ENCODE measurements at regions not wholly inside any gene's neighbourhood (a gene's known extent, or its start where the extent isn't known, plus 50 kb on each side); places are given as distances from the start of the nearest gene placed in this dataset.
A peak's percentile ranks its signal among the peaks of the same experiment; 100 is the strongest.

DNA sequence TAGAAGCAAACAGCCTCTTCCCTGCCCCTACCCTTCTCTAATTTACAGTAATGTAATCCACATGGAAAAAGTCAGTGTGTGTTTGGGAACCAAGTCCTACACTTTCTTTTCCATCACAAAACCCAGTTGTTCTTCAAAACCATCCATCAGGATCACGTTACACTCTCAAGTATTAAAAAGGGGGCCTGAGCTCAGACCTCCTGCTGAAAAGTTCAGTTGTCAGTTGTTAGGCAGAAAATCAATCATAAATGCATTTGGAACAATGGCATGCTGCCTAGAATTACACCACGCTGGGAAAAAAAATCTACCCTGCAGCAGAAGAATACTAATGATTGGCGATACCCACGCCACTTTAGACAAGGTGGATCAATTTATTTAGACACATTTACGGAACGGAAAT, 236.5 kb downstream of the PARM1 start:
- H2BK120ac ChIP-seq (ENCODE audit: low read depth, low read length, poor library complexity, severe bottlenecking) = no peak overlapping the region
- peaks cover 4% of the 10 kb centered on the region; the same call in 1 of the 2 replicates for H3K4me1 ChIP-seq (ENCODE audit: insufficient read depth, low read length)
- Mint-ChIP-seq H3K36me3 (ENCODE audit: insufficient read depth in 1 of 3, low read depth in 3 of 3) (peaks cover 7 to 17% (median 11%) of the 10 kb centered on the region in 3 experiments), H3K4me3 (no peak overlapping the region), H3K27me3 (ENCODE audit: low read depth) (no peaks in the 10 kb centered on the region; the same call in 1 of the 2 replicates), H3K9me3 (peaks cover 15 to 16% of the 10 kb centered on the region in 2 experiments), H3K4me1 (peaks cover 35 to 37% of the 10 kb centered on the region in 2 experiments), H3K27ac (peak overlapping the region in 2 of 3 experiments; percentile 88 to 92; a peak in 3 of 7 replicates)
- H4K91ac ChIP-seq (ENCODE audit: insufficient read length, low read depth, low read length) = no peak overlapping the region
- no peaks in the 10 kb centered on the region for H3K27me3 ChIP-seq (ENCODE audit: insufficient read depth, low read length)
- no peak overlapping the region for H2BK20ac ChIP-seq (ENCODE audit: low read depth, low read length, poor library complexity, severe bottlenecking)
- H3K79me1 ChIP-seq (ENCODE audit: insufficient read depth, low read depth, low read length, poor library complexity, severe bottlenecking) = no peaks in the 10 kb centered on the region
- no peak overlapping the region for H2BK5ac ChIP-seq (ENCODE audit: insufficient read length, low read length)
- no peaks in the 10 kb centered on the region for H4K20me1 ChIP-seq (ENCODE audit: control insufficient read depth, insufficient read depth, insufficient read length)
- no CpG with 5 or more reads among the region's 6 CpGs for WGBS (ENCODE audit: extremely low coverage, insufficient read length, low lambda C conversion rate)
- no peak overlapping the region for H2AFZ ChIP-seq (ENCODE audit: low read length)
- H3K9me3 ChIP-seq (ENCODE audit: control insufficient read depth, low read depth, low read length) = no peaks in the 10 kb centered on the region
- H3K79me2 ChIP-seq (ENCODE audit: insufficient read depth, low read length) = no peaks in the 10 kb centered on the region
- no peak overlapping the region for H2AK5ac ChIP-seq (ENCODE audit: insufficient read length, low read length)
- H4K8ac ChIP-seq (replicated peaks; ENCODE audit: insufficient read length, low read depth, low read length) = no peak overlapping the region
- H3K23ac ChIP-seq (ENCODE audit: insufficient read length, low read depth, low read length) = no peak overlapping the region
- no peak overlapping the region for H3K18ac ChIP-seq (ENCODE audit: insufficient read length, low read depth, low read length)
- H3K23me2 ChIP-seq (ENCODE audit: insufficient read length, low read depth, low read length, poor library complexity, severe bottlenecking) = no peaks in the 10 kb centered on the region
- H2BK15ac ChIP-seq (ENCODE audit: low read depth, low read length) = no peak overlapping the region
- H2BK12ac ChIP-seq (ENCODE audit: insufficient read length, low read depth, low read length) = no peak overlapping the region
- no peak overlapping the region for H3K56ac ChIP-seq (ENCODE audit: insufficient read length, low read depth, low read length)
- H3K4me2 ChIP-seq (ENCODE audit: insufficient read depth, insufficient read length, low read length) = no peak overlapping the region
- H3K27ac ChIP-seq (ENCODE audit: insufficient read length, low read depth, low read length) = no peak overlapping the region
- H3K9ac ChIP-seq (ENCODE audit: extremely low read depth, insufficient read length, low read length) = no peak overlapping the region
- no peak overlapping the region for H3K4ac ChIP-seq (ENCODE audit: low read depth, low read length)
- H4K5ac ChIP-seq (ENCODE audit: insufficient read length, low read depth, low read length) = no peak overlapping the region
- TF ChIP-seq, protein P1, sequence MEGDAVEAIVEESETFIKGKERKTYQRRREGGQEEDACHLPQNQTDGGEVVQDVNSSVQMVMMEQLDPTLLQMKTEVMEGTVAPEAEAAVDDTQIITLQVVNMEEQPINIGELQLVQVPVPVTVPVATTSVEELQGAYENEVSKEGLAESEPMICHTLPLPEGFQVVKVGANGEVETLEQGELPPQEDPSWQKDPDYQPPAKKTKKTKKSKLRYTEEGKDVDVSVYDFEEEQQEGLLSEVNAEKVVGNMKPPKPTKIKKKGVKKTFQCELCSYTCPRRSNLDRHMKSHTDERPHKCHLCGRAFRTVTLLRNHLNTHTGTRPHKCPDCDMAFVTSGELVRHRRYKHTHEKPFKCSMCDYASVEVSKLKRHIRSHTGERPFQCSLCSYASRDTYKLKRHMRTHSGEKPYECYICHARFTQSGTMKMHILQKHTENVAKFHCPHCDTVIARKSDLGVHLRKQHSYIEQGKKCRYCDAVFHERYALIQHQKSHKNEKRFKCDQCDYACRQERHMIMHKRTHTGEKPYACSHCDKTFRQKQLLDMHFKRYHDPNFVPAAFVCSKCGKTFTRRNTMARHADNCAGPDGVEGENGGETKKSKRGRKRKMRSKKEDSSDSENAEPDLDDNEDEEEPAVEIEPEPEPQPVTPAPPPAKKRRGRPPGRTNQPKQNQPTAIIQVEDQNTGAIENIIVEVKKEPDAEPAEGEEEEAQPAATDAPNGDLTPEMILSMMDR (conservative IDR thresholded peaks at IDR 0.05) = no peak
- DNase-seq = no peak
- no peak overlapping the region for H3K14ac ChIP-seq (ENCODE audit: insufficient read depth, low read length)
- no peak overlapping the region for H3T11ph ChIP-seq (ENCODE audit: low read length)

Data from H9 (cell line).